ENCODE measurements at regions not wholly inside any gene's neighbourhood (a gene's known extent, or its start where the extent isn't known, plus 50 kb on each side); places are given as distances from the start of the nearest gene placed in this dataset.

DNA sequence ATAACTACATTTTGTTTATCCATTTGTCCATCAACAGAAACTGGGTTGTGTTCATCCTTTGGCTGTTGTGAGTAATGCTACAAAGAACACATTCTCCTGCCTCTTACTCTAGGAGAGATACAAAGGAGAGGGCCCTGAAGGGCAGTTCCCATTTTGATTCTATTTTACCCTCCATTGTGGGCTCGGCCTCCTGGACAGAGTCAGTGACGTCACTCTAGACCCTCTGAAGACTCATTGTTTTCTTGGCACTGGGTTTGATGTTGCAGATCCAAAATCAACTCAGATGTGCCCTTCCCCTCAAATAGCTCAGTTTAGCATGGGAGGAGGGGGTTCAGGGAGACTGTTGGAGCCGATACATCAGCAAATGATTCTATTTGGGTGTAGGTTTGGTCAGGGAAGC is 280.9 kb downstream of the UTP18 start:
- TF ChIP-seq CTCF (IDR thresholded peaks at IDR 0.05; ENCODE audit: low read depth, low read length) (no peak), EZH2phosphoT487 (IDR thresholded peaks at IDR 0.05; ENCODE audit: low read depth) (no peak)
